HEK293T (cell line): ENCODE measurements at regions not wholly inside any gene's neighbourhood (a gene's known extent, or its start where the extent isn't known, plus 50 kb on each side); places are given as distances from the start of the nearest gene placed in this dataset.
"Not testable (repeated sequence)": the region's sequence is repeated elsewhere in the genome, so short reads cannot be mapped to it uniquely, and the experiment has no call there.

Experiments
- ARNT ChIP-seq: fragments of 450-650 bp; IDR thresholded peaks from 2 replicates; pipeline ENCODE4 v1.6.1; 2017; ENCODE audit warnings: mild to moderate bottlenecking
- BHLHE40 ChIP-seq: fragments of 450-650 bp; IDR thresholded peaks from 2 replicates; pipeline ENCODE4 v1.6.1; 2016; ENCODE audit warnings: mild to moderate bottlenecking, moderate library complexity, borderline replicate concordance
- ELF4 ChIP-seq: fragments of 450-650 bp; IDR thresholded peaks from 2 replicates; pipeline ENCODE4 v1.6.1; 2017; ENCODE audit warnings: antibody characterized with exemption
- FOXA1 ChIP-seq: fragments of 450-650 bp; IDR thresholded peaks from 2 replicates; pipeline ENCODE4 v1.6.1; 2016; ENCODE audit warnings: mild to moderate bottlenecking
- HDGF ChIP-seq: fragments of 450-650 bp; IDR thresholded peaks from 2 replicates; pipeline ENCODE4 v1.6.1; 2017; ENCODE audit warnings: antibody characterized with exemption, borderline replicate concordance
- NFRKB ChIP-seq: fragments of 450-650 bp; IDR thresholded peaks from 2 replicates; pipeline ENCODE4 v1.6.1; 2016; ENCODE audit warnings: mild to moderate bottlenecking, moderate library complexity
- SP1 ChIP-seq: fragments of 450-650 bp; IDR thresholded peaks from 2 replicates; pipeline ENCODE4 v1.6.1; 2017
- ZNF384 ChIP-seq: fragments of 450-650 bp; IDR thresholded peaks from 2 replicates; pipeline ENCODE4 v1.6.1; 2016

- TF ChIP-seq HDGF, BHLHE40, NFRKB, ARNT, SP1, ELF4, ZNF384, FOXA1: not testable (repeated sequence)
Observed at GRCh38 chr6:125636011-125636410, 113.4 kb upstream of the HEY2 start.
